ENCODE measurements at regions not wholly inside any gene's neighbourhood (a gene's known extent, or its start where the extent isn't known, plus 50 kb on each side); places are given as distances from the start of the nearest gene placed in this dataset.
"Not testable (repeated sequence)": the region's sequence is repeated elsewhere in the genome, so short reads cannot be mapped to it uniquely, and the experiment has no call there.

DNA sequence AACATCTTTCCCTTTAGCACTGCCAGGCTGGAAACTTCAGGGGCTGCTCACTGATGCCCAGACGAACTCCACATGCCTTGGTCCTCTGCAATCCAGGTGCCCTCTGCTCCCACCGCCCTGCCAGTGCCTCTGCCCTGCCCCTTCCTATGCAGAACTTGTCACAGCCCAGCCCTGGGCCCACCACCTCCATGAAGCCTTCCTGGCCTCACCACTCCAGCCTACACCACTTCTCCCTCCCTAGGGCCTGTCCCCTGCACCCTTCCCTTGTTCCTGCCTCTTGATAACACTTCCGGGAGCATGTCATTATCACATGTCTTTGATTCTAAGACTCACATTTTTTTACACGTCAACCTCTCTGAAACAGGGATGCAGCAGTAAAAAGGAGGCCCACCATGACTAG is 627.2 kb downstream of the UQCRFS1 start:
- no peak for DNase-seq

DNA sequence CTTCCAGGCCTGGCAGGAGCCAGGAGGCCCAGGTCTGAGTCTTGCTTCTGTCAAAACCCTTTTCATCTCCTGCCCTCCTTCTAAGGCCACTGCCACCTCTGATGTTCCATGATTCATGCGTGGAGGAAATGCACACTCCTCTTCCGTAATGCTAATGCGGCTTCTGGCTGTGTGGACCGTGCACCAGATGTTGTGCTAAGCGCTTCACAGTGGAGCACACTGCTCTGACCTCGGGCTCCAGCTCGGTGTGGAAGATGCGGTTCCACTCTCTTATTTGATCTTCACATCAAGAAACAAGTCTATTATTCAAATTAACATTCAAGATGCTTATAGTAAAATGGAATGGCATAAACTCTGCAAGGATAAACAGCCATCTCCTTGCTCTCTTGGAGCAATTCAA is 629.2 kb downstream of the UQCRFS1 start:
- DNase-seq: no peak

- DNase-seq: no peak
Measured at GRCh38 chr19:28583242-28583641, 629.7 kb downstream of the UQCRFS1 start.

DNA sequence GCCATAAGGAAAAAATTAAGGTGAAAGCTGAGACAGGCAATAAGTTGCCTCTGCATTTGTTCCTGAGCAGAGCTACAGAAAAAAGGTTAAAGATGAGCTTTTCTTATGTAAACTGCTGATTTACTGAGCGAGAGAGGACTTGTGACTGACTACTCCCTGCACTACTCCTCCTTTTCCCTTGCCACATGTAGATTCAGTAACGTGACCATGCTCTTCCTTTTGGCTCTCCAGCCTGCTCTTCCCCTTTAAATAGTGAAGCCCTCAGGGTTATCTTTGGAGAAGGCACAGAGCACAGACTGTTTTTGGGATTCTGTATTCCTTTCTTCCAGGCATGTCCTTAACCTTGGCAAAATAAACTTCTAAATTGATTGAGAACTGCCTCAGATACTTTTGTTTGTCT is 630.2 kb downstream of the UQCRFS1 start:
- no peak for DNase-seq

DNA sequence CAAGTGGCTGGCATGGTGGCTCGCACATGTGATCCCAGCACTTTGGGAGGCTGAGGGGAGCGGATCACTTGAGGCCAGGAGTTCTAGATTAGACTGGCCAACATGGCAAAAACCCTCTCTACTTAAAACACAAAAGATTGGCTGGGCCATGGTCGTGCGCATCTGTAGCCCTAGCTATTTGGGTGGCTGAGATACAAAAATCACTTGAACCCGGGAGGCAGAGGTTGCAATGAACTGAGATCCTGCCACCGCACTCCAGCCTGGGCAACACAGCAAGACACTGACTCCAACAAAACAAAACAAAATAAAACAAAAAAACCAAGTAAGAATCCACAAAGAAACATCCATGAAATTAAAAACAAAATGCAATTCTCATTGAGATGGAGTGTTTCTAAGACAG is 630.6 kb downstream of the UQCRFS1 start:
- no peak for DNase-seq

DNA sequence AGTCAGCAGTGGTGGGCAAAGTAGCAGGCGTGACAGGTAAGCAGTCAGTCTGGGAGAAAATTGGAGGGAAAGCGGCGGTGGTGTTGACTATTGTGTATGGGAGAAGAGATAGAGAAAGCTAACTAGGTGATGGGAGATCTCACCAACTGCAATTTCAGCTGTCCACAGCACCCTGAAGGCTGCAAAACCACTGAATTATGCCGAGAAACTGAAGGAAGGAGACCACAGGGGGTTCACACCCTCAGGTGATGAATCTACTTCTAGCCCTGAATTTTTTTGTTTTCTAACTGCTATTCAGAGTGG is 631.5 kb downstream of the UQCRFS1 start:
- no peak for DNase-seq

DNA sequence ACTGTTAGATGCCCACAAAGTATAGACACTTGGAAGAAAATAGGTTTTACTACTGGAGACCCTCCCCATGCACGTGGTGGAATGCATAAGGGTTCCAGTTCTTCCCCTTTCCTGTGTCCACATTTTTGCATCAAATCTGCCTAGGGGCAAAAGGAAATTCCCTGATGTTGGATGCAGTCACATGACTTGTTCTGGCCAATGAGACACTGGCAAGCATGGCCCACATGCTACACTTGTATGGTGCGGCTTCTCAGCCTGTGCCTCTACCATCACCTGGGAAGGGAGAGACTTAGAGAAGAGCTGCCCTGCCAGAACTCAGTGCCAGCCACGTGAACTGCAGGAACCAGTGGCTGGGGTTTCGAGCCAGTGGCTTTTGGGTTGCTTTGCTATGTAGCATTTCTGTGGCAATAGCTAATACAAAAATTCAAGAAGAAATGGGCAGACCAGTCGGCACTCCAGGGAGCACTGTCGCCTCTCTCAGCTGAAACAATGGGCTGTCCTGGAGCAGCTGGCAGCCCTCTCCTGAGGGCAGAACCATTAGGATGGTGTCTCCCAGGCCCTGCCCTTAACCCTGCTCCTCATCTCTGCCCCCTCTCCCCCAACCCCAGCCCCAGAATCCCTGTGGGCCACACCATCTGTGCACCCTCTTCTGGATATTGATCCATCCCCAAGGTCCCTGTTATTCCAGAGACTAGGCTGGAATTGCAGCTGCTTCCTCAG is 634.0 kb downstream of the UQCRFS1 start:
- DNase-seq: no peak

- no peak for DNase-seq
Measured at GRCh38 chr19:28578208-28578607, 634.7 kb downstream of the UQCRFS1 start.

DNA sequence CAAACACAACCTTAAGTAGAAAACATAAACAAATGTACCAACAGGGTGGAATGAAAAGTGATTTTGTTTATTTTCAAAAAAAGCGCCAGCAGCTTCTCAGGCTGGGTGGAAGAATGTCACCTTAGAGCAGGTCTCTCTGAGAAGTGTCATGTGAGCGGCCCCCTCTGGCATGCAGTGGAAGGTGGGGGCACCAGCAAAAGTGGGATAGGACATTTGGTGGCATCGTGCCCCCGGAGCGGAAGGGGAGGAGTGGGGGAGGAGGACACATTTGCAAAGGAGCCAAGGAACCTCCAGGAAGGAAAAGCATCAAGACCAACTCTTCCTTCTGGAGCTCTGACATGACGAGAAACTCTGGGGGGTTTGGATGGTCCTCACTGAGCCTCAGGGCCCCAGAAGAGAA is 635.3 kb downstream of the UQCRFS1 start:
- DNase-seq: no peak

DNA sequence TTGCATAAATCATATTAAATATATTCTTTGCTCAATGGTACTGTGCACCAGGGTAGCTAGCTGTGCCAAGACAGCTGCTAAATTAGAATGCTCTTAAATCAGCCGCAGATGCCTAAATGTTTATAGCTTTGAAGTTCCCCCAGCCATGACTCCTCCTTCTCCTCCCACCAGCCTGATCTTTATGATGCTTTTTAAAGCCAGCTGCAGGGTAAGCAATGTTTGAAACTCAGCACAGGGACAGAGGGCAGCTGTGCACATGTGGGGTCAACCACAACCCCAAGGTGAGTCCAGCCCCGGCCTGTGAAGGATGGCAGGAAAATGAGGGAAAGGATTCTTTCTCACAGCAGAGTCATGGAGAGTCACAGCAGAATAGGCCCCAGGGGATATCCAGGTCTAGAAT is 635.7 kb downstream of the UQCRFS1 start:
- no peak for DNase-seq

DNA sequence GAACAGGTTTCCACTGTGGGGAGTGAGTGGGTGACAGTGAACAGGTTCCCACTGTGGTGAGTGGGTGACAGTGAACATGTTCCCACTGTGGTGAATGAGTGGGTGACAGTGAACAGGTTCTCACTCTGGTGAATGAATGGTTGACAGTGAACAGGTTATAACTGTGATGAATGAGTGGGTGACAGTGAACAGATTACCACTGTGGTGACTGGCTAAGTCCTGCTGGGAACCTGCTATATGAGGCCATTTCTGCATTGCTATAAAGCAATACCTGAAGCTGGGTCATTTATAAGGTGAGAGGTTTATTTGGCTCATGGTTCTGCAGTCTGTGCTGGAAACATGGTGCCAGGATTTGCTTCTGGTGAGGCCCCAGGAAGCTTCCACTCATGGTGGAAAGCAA is 637.1 kb downstream of the UQCRFS1 start:
- no peak for DNase-seq

DNA sequence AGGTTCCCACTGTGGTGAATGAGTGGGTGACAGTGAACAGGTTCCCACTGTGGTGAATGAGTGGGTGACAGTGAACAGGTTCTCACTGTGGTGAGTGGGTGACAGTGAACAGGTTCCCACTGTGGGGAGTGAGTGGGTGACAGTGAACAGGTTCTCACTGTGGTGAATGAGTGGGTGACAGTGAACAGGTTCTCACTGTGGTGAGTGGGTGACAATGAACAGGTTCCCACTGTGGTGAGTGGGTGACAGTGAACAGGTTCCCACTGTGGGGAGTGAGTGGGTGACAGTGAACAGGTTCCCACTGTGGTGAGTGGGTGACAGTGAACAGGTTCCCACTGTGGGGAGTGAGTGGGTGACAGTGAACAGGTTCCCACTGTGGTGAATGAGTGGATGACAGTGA is 637.6 kb downstream of the UQCRFS1 start:
- DNase-seq: not testable (repeated sequence)

DNA sequence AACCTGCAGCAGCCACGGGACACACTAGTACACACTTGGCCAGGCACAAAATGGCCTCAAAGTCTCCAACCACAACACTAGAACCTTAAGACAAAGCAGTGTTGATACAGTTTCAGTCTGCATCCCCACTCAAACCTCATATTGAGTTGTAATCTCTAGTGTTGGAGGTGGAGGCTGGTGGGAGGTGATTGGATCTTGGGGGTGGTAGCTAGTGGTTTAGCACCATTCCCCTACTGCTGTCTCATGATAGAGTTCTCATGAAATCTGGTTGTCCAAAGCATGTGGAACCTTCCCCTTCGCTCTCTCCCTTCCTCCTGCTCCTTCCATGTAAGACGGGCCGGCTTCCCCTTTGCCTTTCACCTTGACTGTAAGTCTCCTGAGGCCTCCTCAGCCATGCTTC is 638.7 kb downstream of the UQCRFS1 start:
- DNase-seq: no peak

DNA sequence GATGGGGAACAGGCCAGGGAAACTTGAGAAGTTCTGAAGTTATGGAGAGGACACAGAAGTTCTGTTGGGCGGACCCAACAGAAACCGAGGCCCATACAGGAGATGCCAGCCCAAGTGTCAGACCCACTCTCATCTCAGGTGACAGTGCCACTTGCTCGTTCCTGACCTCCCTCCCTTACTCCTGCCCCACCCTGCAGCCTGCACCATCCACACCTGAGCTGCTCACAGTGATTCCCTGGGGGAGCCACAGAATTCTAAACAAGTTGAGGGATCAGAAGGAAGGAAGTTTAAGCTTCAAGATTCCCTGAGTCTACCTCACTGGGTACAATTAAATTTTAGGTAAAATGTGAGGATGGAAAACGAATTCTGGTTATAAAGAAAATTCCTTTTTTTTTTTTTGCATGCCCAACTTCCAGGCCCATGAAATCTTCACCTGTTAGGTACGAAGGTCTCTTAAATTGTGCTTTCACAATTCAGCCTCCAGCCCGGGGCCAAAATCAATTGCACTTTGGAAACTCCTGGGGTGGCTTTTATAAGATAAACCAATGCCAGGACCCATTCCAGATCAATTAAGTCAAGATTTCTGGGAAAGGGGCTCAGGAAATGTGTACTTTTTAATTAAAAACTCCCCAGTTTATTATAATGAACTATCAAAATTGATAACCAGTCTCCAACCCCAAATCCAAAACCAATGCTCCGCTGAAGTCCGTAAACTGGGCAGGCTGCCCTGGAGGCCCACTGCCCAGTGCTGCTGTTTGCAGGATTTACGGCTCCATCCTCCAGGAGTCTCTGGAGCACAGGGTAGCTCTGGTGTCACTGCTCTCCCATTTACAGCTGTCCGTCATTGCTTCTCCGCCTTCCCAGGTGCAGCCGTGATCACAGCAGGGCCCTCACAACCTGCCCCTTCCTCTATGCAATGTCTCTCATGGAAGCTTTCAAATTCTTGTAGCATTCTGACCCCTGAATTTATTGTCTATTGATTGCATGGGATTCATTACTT is 643.5 kb downstream of the UQCRFS1 start:
- DNase-seq: no peak

DNA sequence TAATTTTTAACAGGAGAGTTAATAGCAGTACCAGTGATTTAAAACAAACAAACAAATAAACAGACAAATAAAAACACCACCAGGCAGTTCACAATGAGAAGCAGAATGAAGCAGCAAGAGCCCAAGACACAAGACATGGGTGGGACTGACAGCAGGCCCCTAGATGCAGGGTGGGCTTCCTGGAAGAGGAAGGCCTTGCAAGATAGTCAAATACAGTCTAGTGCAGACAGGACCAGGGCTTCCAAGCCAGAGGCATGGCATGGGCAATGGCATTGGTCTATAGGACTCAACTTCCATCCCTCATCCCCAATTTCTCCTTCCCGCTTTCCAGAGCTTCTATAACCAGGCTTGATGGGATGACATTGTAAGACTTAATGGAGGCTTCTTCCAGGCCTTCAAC is 645.1 kb downstream of the UQCRFS1 start:
- no peak for DNase-seq

DNA sequence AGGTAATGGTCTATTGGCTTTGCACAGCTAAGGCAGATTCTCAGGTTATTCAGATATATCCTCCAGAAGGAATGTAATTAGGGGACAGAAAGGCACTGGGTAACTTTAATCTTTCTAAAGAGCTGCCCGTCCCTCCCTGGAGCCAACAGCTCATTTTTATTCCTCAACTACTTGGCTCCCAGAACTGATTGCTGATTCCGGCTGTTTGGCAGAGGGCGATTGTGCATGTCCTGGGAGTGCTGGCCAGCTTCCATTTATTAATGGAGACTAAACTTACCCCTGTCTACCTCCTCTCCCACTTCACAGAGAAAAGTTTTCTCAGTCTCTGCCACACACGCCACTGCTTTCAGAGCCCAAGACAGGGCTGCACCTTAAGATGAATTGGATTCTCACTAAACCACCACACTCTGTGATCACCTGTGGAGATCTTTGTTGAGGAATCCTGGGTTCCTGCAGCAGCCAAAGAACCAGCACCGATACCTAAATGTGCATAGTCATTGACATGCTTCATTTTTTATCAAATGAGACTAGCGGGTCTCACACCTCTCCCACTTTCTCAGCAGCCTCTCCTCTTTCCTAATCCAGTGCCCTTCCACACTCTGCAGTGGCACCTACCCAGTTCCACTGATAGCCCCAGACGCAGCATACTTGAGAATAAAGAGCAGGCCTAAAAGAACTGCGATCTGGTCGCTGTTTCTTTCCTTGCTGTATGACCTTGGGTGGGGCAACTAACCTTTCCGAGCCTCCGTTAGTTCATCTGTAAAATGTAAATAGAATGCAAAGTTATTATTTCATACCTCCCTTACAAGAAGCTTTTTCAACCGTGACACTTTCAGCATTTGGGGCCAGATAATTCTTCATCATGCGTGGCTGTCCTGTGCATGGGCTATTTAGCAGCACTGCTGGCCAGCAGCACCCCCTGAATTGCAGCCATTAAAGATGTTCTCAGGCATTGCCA is 648.7 kb downstream of the UQCRFS1 start:
- DNase-seq: no peak

DNA sequence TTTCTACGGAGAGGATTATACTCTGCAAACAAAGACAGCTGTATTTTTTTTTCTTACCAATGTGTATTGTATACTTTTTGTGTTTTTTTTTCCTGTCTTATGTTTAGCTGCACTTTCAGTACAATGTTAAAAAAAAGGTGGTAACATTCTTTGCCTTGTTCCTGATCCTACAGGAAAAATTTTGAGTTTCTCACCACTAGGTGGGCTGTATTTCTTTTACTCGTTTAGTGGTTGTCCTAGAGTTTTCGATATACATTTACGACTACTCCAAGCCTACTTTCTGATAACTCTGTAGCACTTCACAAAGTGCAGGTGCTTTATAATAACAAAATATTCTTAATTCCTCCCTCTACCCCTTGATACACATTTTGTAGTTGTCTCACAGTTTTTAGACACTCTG is 652.2 kb downstream of the UQCRFS1 start:
- DNase-seq: no peak

DNA sequence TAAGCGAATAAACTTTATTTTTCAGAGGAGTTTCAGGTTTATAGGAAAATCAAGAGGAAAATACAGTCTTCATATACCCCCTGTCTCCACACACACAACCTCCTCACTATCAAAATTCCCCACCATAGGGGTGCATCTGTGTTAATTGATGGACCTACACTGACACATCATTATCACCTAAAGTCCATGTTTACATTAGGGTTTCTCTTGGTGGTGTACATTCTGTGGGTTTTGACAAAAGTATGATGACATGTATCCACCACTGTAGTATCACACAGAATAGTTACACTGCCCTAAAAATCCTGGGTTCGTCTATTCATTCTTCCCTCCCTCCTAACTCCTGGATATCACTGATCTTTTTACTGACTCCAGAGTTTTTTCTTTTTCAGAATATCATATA is 654.2 kb downstream of the UQCRFS1 start:
- DNase-seq: no peak

DNA sequence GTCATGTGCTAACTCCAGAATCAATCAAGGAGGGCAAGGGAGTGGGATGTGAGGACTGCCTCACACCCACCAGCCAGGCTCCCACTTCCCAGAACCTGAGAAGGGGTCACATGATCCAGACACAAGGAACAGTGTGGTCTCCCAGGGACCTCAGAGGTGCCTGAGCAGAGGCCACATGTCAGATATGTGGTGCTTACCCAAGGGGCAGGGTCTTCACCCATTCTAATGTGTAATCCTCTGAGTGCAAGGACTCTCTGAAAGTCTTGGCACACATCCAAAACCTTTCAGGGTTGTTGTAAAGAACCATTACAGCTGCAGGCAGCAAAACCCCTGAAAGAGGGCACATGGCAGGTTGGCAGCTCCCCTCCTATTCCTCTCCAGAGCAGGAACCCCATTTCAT is 656.6 kb downstream of the UQCRFS1 start:
- DNase-seq: no peak

DNA sequence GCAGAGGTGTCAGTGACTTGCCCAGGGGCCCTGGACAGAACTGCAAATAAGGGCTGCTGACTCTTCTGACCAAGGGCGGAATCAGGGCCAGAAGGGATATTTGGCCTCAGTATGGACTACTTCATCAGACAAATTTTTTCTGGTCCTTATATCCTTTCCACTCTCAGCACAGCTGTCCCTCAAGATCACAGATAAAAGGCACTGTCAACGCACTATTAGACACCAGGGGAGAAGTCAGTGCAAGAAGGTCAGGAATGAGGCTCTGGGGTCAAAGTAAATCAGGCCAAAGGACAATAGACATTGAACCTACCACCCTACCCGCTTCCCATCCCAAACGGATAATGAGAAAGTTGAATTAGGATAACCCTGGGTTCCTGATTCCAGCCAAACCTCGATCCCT is 657.6 kb downstream of the UQCRFS1 start:
- no peak for DNase-seq

- DNase-seq: no peak
Measured at GRCh38 chr19:28554321-28555091, 658.4 kb downstream of the UQCRFS1 start.

- DNase-seq: no peak
Measured at GRCh38 chr19:28553764-28554163, 659.2 kb downstream of the UQCRFS1 start.
